K562 (cell line): ENCODE measurements at regions not wholly inside any gene's neighbourhood (a gene's known extent, or its start where the extent isn't known, plus 50 kb on each side); places are given as distances from the start of the nearest gene placed in this dataset.

Source experiments
- BCLAF1 ChIP-seq, 2 experiments: fragments of 450-650 bp in 1 of 2; IDR thresholded peaks; 2 replicates each; pipeline ENCODE4 v1.6.1; 2011 to 2017; ENCODE audit warnings: low read depth in 2 of 2, antibody characterized with exemption in 1 of 2, borderline replicate concordance in 1 of 2, low read length in 1 of 2, mild to moderate bottlenecking in 1 of 2, mixed read lengths in 1 of 2; ENCODE audit not compliant: control insufficient read depth in 1 of 2
- ELK1 ChIP-seq: sonication (generic); formaldehyde crosslinking; IDR thresholded peaks from 2 replicates; pipeline ENCODE4 v1.8.1; 2022; ENCODE audit warnings: missing genetic modification reagents
- MAX ChIP-seq: sonication (generic); formaldehyde crosslinking; IDR thresholded peaks from 2 replicates; pipeline ENCODE4 v1.9.0; 2022; ENCODE audit warnings: mild to moderate bottlenecking, missing genetic modification reagents
- NEUROD1 ChIP-seq: fragments of 150-350 bp; IDR thresholded peaks from 2 replicates; pipeline ENCODE4 v1.6.1; 2014; ENCODE audit warnings: borderline replicate concordance, low read length, low read depth; ENCODE audit not compliant: partially characterized antibody
- NFIC ChIP-seq: fragments of 450-650 bp; IDR thresholded peaks from 2 replicates; pipeline ENCODE4 v1.6.1; 2017; ENCODE audit warnings: mild to moderate bottlenecking, inconsistent platforms
- PATZ1 ChIP-seq: fragments of 250-450 bp; sonication (Bioruptor Pico); IDR thresholded peaks from 2 replicates; pipeline ENCODE4 v1.5.0; 2020; ENCODE audit warnings: mild to moderate bottlenecking, borderline replicate concordance
- POLR2A ChIP-seq: fragments of 450-650 bp; conservative IDR thresholded peaks from 2 replicates; pipeline ENCODE4 v1.6.1; 2016
- POLR2G ChIP-seq: fragments of 200-400 bp; formaldehyde crosslinking; IDR thresholded peaks from 2 replicates; pipeline ENCODE4 v1.6.1; 2017; ENCODE audit warnings: low read depth, mild to moderate bottlenecking, antibody characterized with exemption, low read length, moderate library complexity
- SAFB ChIP-seq: fragments of 200-400 bp; formaldehyde crosslinking; IDR thresholded peaks from 2 replicates; pipeline ENCODE4 v1.6.1; 2017; ENCODE audit warnings: low read depth, low read length, borderline replicate concordance
- VEZF1 ChIP-seq: fragments of 200-800 bp; sonication (Bioruptor generic); IDR thresholded peaks from 2 replicates; pipeline ENCODE4 v1.6.1; 2017; ENCODE audit warnings: missing genetic modification characterization, missing compliant biosample characterization
- ZBTB33 ChIP-seq: sonication (generic); formaldehyde crosslinking; IDR thresholded peaks from 2 replicates; pipeline ENCODE4 v1.8.1; 2023; ENCODE audit warnings: mild to moderate bottlenecking, missing genetic modification reagents
- ZNF212 ChIP-seq: fragments of 450-650 bp; formaldehyde crosslinking; IDR thresholded peaks from 2 replicates; pipeline ENCODE4 v1.4.0; 2020; ENCODE audit warnings: mild to moderate bottlenecking
- ZNF239 ChIP-seq: fragments of 250-450 bp; sonication (Bioruptor Pico); IDR thresholded peaks from 2 replicates; pipeline ENCODE4 v1.4.0; 2020; ENCODE audit warnings: mild to moderate bottlenecking
- ZNF395 ChIP-seq: fragments of 200-800 bp; sonication (Bioruptor generic); IDR thresholded peaks from 2 replicates; pipeline ENCODE4 v1.6.1; 2017; ENCODE audit warnings: missing genetic modification characterization, missing compliant biosample characterization

GRCh38 chr1:108327534-108328466 is 83.9 kb upstream of the NBPF4 start (continued):
- TF ChIP-seq PATZ1 (CRISPR knock-in tag), result no peak
- TF ChIP-seq ZNF239 (CRISPR knock-in tag), result no peak
- TF ChIP-seq NEUROD1, result no peak
- TF ChIP-seq VEZF1 (CRISPR knock-in tag), result no peak
- TF ChIP-seq POLR2G, result no peak
- no peak for TF ChIP-seq ZNF212 (CRISPR knock-in tag)
- no peak for TF ChIP-seq BCLAF1 (IDR thresholded peaks at IDR 0.05; ENCODE audit: borderline replicate concordance in 1 of 2, control insufficient read depth in 1 of 2, low read depth in 2 of 2, low read length in 1 of 2)
- no peak for TF ChIP-seq ELK1 (CRISPR knock-in tag)
- TF ChIP-seq NFIC, result peak; percentile 58
- no peak for TF ChIP-seq ZBTB33 (CRISPR knock-in tag)
- no peak for TF ChIP-seq MAX (CRISPR knock-in tag)
- TF ChIP-seq SAFB, result no peak
- TF ChIP-seq POLR2A, result 0 out of 2 replicates have a peak, but pooled peaks have one; percentile 6
- no peak for TF ChIP-seq ZNF395 (CRISPR knock-in tag)
